ENCODE measurements at regions not wholly inside any gene's neighbourhood (a gene's known extent, or its start where the extent isn't known, plus 50 kb on each side); places are given as distances from the start of the nearest gene placed in this dataset.

DNA sequence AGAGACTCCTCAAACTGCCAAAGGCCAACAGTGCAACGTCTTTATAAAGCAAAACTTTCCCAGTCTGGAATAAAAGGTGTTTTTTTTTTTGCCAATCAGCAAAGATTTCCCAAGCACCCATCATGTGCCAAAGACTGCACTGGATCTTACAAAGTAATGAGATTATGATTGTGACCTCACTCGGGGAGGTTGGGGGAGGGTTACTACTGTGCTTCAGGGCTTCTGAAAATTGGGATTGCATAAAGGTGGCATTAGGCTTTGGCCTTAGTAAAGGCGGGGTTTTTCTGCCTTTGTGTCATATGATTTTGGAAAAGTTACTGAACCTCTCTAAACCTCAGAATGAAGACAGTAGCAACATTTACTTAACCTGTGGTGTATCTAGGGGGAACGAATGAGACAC is 233.8 kb downstream of the DACT1 start:
- Mint-ChIP-seq H3K9me3 (no peaks in the 10 kb centered on the region), H3K27ac (no peak overlapping the region), H3K4me3 (no peak overlapping the region), H3K36me3 (no peaks in the 10 kb centered on the region), H3K4me1 (no peaks in the 10 kb centered on the region), H3K27me3 (peaks cover 3% of the 10 kb centered on the region)
- no peak for DNase-seq

DNA sequence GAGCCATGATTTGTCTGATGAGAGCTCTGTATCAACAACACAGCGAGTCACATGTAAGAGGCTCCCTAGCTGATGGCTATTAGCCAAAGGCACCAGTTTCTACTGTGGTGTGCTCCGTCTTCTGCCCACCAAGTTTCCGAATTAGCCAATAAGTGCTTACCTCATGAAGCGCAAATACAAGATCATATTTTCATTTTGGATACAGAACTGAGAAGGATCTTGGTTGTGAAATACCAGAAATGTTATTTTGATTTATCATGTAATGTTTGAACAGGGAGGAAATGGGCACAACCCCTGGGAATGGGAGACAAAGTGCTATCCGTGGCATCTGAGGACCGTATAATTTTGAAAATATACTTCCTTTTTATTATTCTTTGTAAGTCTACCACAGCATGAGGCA is 234.3 kb downstream of the DACT1 start:
- DNase-seq: no peak
- Mint-ChIP-seq H3K9me3 (no peaks in the 10 kb centered on the region), H3K4me1 (no peaks in the 10 kb centered on the region), H3K4me3 (no peak overlapping the region), H3K27me3 (peaks cover 3% of the 10 kb centered on the region), H3K27ac (no peak overlapping the region), H3K36me3 (no peaks in the 10 kb centered on the region)

DNA sequence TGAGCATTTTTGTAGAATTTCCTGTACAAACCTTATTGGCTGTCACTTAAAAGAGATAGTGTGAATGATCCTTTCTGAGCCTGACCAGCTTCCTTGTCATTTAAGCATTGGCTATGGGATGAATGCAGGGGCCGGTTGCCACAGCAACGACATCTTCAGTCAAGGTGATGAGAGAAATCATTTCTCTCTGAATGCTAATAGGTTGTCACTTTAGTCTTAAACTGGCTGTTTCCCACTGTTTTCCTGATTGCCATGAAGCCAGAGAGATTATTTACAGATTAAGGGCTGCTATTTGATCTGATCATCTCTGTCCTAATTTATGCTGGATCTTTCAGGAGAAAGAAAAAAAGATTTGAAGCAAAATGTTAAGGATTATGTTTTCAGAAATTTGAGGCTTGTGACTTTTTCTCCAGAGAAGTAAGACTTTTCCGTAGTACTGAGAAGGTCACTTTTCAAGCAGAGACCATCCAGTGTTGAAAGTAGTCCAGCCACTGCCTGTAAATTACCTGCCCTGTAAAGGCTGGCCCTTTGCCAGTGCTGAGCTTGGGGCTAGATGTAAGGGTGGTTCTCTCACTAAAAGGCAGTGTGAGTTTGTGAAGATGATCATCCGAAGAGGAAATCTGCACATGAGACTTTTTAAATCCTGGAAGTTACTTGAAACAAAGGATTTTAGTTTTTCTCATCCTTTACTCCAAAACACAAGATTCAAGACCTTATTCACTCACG is 235.6 kb downstream of the DACT1 start:
- H3K27me3 Mint-ChIP-seq: peaks cover 2% of the 10 kb centered on the region
- no peak overlapping the region for H3K27ac Mint-ChIP-seq
- no peak overlapping the region for H3K4me3 Mint-ChIP-seq
- DNase-seq: no peak
- H3K9me3 Mint-ChIP-seq: no peaks in the 10 kb centered on the region
- H3K4me1 Mint-ChIP-seq: no peaks in the 10 kb centered on the region
- H3K36me3 Mint-ChIP-seq: no peaks in the 10 kb centered on the region

DNA sequence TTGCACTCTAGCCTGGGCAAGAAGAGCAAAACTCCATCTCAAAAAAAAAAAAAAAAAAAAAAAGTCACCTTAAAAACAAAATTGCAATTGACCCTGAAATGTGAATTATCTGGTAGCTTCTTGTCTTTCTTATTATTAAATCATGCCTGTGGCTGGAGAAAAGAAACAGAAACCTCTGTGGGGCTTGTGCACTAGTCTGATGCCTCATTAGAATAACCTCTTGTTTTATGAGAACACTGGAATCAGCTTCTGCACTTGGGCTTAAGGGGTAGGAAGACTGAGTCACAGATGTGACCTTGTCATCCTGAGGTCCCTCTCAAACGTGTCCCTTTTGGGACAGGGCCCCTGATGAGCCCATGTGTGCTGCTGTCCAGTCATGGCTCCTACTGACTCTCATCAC is 237.9 kb downstream of the DACT1 start:
- DNase-seq: no peak

DNA sequence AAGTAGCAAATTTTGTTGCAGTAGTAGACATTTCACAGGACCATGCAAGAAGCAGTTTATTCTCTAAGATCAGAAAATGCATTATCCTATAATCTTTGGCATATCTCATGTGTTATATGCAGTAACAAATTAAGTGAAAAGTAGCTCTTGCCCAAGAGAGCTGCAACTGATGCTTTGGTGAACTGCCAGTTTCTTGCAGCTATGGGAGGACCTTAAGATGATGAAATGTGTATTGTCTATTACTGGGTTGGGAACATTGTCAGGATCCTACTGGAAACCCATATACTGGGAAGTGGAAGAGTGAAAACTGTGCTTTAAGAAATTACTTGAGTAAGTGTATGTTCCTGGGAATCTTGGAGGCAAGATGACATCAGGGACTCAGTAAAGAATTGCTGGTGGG is 238.8 kb downstream of the DACT1 start:
- DNase-seq: no peak
- Mint-ChIP-seq H3K9me3 (no peaks in the 10 kb centered on the region), H3K4me1 (no peaks in the 10 kb centered on the region), H3K4me3 (no peak overlapping the region), H3K36me3 (no peaks in the 10 kb centered on the region), H3K27me3 (no peaks in the 10 kb centered on the region), H3K27ac (no peak overlapping the region)

More for the DNA sequence above, 237.9 kb downstream of the DACT1 start:
- Mint-ChIP-seq H3K4me3 (no peak overlapping the region), H3K36me3 (no peaks in the 10 kb centered on the region), H3K4me1 (no peaks in the 10 kb centered on the region), H3K9me3 (no peaks in the 10 kb centered on the region), H3K27ac (no peak overlapping the region), H3K27me3 (no peaks in the 10 kb centered on the region)

DNA sequence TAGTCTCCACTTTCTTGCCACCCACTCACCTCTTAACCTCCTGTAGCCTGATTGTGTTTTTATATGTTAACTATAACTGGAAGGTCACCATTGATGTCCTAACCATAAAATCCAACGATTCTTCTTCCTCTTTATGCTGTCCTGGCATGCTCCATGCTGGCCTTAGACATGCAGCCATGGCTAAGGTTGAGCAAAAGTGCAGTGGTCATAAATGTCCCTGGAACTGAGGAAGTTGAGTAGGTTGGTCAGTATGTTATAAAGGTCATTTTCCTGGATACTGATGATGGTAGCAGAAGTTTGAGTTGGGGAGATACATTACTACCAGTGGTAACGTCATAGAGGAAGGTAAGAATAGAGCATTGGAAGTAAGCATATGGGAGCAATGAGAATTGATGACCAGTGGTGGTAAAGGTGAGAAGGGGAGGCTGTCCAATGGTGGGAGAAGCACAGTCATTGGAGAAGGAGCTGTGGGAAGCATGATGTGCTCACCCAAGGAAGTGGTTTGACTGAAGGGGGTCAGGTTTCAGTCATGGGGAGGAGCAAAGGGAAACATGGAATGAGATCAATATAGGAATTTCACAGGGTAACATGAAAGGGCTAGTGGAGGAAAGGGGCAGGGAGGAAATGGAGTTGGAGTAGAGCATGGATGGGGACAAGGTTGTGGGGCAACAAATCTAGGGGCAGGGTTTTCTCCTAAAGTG is 240.8 kb downstream of the DACT1 start:
- no peaks in the 10 kb centered on the region for H3K36me3 Mint-ChIP-seq
- H3K27ac Mint-ChIP-seq: no peak overlapping the region
- no peaks in the 10 kb centered on the region for H3K9me3 Mint-ChIP-seq
- DNase-seq: no peak
- H3K4me3 Mint-ChIP-seq: no peak overlapping the region
- no peaks in the 10 kb centered on the region for H3K27me3 Mint-ChIP-seq
- H3K4me1 Mint-ChIP-seq: no peaks in the 10 kb centered on the region

DNA sequence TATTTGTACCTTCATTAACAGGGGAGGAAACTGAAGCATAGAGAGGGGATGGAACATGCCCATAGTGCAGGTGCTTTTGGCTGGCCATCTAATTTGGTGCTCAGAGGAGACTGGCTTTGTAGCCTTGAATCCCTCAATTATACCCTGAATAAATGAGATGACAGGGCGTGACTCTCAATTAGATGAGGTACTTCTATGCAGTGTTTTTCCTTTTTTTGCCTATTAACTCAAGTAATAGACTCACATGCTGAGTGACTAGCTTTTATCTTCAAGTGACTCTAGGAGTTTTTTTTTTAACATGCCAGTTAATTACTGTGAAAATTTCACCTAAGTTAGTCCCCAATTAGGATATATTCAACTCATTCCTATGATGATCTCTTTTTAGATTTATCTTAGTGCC is 243.7 kb downstream of the DACT1 start:
- Mint-ChIP-seq H3K9me3 (no peaks in the 10 kb centered on the region), H3K27ac (no peak overlapping the region), H3K36me3 (no peaks in the 10 kb centered on the region), H3K4me3 (no peak overlapping the region), H3K4me1 (no peaks in the 10 kb centered on the region), H3K27me3 (peaks cover 10% of the 10 kb centered on the region)
- no peak for DNase-seq

DNA sequence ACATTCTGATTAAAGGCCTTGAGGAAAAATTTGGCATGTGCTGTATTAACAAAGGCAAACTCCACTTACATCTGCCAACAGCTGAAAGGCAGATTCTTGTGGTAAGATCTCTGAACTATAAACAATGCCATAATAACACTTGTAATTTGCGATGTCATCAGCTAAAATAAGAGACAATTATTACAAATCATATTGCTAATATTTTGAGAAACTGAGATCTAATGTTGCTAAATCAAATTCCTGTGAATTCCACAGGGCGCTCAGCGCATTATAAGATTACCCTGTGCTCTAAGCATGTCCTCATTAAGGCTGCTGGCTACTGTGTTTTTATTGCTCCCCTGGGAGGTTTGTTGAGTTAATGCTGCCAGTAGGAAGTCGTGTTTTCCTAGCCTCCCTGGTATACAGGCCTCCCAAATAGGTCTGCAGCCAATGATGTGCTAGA is 244.8 kb downstream of the DACT1 start:
- Mint-ChIP-seq H3K4me3 (no peak overlapping the region), H3K27ac (no peak overlapping the region), H3K9me3 (no peaks in the 10 kb centered on the region), H3K36me3 (no peaks in the 10 kb centered on the region), H3K4me1 (no peaks in the 10 kb centered on the region), H3K27me3 (peaks cover 16% of the 10 kb centered on the region)
- DNase-seq: no peak

DNA sequence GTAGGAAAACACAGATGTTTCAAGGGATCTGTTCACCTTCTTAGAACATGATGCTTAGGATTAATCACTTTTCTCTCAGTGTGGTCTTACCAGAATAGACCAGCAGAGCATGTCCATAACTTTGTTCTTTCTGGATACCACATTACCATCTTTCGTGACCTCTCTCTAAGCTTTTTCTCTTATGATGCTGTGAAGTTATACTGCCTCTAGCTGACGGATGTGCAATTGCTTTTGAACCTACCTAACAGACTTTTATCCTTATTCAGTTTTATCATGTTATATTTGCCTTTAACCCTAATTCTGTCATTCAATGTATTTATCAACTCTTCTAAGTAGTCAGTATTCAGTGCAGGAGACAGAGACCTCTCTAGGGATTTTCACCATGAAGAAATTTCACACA is 246.7 kb downstream of the DACT1 start:
- Mint-ChIP-seq H3K4me3 (no peak overlapping the region), H3K27ac (no peak overlapping the region), H3K4me1 (no peaks in the 10 kb centered on the region), H3K9me3 (no peaks in the 10 kb centered on the region), H3K36me3 (no peaks in the 10 kb centered on the region), H3K27me3 (peaks cover 16% of the 10 kb centered on the region)
- DNase-seq: no peak

DNA sequence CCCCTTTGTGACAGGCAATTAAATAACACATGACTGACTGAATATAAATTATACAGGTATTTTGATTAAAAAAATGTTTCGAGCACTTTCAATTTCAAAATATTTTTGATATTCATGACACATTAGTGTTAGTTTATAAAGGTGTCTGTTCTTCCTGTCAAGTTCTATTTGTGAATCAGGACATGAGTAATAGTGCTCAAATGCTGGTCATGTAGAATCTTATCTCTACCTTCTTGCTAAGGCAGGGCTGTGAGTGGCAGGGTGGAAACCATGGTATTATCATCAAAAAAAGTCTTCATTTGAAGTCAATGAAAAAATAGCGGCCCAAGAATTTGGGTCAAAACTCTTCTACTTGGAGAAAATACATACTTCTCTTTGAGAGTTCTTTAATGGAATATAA is 250.2 kb downstream of the DACT1 start:
- H3K9me3 Mint-ChIP-seq: no peaks in the 10 kb centered on the region
- H3K36me3 Mint-ChIP-seq: no peaks in the 10 kb centered on the region
- no peak for DNase-seq
- peaks cover 16% of the 10 kb centered on the region for H3K27me3 Mint-ChIP-seq
- H3K27ac Mint-ChIP-seq: no peak overlapping the region
- no peak overlapping the region for H3K4me3 Mint-ChIP-seq
- no peaks in the 10 kb centered on the region for H3K4me1 Mint-ChIP-seq

DNA sequence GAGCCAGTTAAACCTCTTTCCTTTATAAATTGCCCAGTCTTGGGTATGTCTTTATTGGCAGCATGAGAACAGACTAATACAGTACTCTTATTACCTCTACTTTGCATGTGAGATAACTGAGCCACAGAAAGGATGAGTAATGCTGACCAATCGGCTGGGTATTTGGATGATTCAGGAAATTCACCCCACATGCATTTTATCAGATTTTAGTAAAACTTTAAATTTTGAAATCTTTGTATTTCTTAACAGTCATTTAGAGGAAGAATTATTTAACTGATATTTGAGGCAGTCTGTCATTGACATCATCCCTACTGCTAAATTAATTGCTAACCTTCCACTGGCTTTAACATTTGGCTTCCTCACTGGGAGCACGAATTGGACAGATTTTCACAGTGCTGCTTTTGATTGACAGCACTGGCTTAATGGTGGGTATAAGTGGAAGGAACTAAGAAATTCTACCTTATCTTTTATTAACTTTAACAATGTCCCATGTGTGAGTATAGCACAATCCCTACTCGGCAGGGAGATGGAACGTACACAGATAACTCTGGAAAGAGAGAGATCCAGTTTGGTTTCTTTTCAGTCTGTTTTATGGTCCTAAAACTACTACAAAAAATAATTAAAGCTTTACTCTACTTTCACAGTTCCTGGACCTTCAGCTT is 261.0 kb downstream of the DACT1 start:
- Mint-ChIP-seq H3K27me3 (peaks cover 19% of the 10 kb centered on the region), H3K36me3 (no peaks in the 10 kb centered on the region), H3K9me3 (no peaks in the 10 kb centered on the region), H3K4me1 (no peaks in the 10 kb centered on the region), H3K4me3 (no peak overlapping the region), H3K27ac (no peak overlapping the region)
- no peak for DNase-seq

DNA sequence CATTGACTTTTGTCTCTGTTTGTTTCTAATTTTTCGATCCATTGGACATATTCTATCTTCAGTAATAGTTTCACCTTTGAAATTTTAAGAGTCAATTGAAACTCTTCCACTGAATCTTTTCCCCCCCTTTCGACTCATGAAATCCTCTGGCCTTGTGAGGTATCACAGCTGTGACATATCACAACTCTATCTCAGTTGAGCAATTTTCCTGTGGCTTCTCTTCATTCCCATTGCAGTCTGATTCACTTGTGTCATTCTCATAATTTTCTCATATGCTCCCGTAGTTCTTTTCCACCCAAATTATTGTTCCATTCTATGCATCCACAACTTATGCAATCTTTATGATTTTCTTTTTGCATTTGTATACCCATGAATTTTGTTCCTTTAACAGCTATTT is 261.6 kb downstream of the DACT1 start:
- Mint-ChIP-seq H3K27ac (no peak overlapping the region), H3K4me3 (no peak overlapping the region)
- no peak for DNase-seq

DNA sequence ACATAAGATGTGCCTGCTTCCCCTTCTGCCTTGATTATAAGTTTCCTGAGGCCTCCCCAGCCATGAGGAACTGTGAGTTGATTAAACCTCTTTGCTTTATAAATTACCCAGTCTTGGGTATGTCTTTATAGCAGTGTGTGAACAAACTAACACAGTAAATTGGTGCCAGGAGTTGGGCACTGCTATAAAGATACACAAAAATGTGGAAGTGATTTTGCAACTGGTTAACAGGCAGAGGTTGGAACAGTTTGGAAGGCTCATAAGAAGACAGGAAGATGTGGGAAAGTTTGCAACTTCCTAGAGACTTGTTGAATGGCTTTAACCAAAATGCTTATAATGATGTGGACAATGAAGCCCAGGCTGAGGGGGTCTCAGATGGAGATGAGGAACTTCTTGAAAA is 264.1 kb downstream of the DACT1 start:
- Mint-ChIP-seq H3K27ac (no peak overlapping the region), H3K4me3 (no peak overlapping the region), H3K36me3 (no peaks in the 10 kb centered on the region), H3K4me1 (no peaks in the 10 kb centered on the region), H3K9me3 (no peaks in the 10 kb centered on the region), H3K27me3 (peaks cover 10% of the 10 kb centered on the region)
- no peak for DNase-seq

More for the DNA sequence above, 261.6 kb downstream of the DACT1 start:
- H3K27me3 Mint-ChIP-seq: peaks cover 19% of the 10 kb centered on the region
- no peaks in the 10 kb centered on the region for H3K9me3 Mint-ChIP-seq
- H3K36me3 Mint-ChIP-seq: no peaks in the 10 kb centered on the region
- no peaks in the 10 kb centered on the region for H3K4me1 Mint-ChIP-seq

DNA sequence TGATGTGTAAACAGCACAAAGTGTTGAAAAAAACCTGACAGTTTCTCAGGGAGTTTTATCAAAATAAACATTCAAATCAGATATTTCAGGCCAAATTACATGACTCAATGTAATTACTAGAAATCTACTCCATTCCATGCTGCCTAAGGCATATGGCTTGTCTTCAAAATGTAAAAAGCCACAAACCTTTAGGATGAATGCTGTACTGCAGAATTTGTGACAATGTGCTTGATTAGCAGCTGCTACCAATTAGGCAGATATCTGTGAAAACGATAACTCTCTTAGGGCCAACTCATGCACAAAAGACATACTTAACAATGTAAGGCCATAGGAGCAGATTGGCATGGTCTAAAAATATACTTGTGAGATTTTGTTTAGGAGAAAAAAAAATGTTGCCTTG is 267.0 kb downstream of the DACT1 start:
- no peak overlapping the region for H3K27ac Mint-ChIP-seq
- no peak overlapping the region for H3K4me3 Mint-ChIP-seq
- H3K9me3 Mint-ChIP-seq: no peaks in the 10 kb centered on the region
- no peak for DNase-seq
- no peaks in the 10 kb centered on the region for H3K4me1 Mint-ChIP-seq
- peaks cover 10% of the 10 kb centered on the region for H3K27me3 Mint-ChIP-seq
- no peaks in the 10 kb centered on the region for H3K36me3 Mint-ChIP-seq

DNA sequence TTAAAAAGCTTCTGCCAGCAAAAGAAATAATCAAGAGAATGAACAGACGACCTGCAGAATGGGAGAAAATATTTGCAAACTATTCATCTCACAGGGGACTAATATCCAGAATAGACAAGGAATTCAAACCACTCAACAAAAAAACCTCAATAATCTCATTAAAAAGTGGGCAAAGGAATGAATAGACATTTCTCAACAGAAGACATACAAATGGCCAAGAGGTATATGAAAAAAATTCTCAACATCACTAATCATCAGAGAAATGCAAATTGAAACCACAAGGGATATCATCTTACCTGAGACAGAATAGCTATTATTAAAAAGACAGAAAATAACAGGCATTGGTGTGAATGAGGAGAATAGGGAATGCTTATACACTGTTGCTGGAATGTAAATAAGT is 270.0 kb downstream of the DACT1 start:
- Mint-ChIP-seq H3K4me3 (no peak overlapping the region), H3K36me3 (no peaks in the 10 kb centered on the region), H3K4me1 (no peaks in the 10 kb centered on the region), H3K27me3 (peaks cover 4% of the 10 kb centered on the region), H3K27ac (no peak overlapping the region), H3K9me3 (no peaks in the 10 kb centered on the region)
- no peak for DNase-seq

DNA sequence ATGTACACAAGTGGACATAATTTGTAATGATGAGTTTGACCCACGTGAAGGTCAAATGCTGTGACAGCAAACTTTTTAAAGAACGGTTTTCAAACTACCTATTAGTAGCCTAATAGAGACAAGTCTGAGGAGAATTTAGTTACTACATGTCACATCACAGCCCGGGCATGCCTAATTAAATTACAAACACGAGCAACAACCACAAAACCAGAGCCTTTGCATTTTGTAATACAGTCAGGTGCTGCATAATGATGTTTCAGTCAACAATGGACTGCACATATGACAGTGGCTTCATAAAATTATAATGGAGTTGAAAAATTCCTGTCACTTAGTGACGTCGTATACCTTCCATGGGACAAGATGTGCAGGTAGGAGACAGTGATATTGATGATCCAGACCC is 274.5 kb downstream of the DACT1 start:
- no peak overlapping the region for H3K27ac Mint-ChIP-seq
- no peak for DNase-seq
- no peaks in the 10 kb centered on the region for H3K36me3 Mint-ChIP-seq
- no peak overlapping the region for H3K4me3 Mint-ChIP-seq
- no peaks in the 10 kb centered on the region for H3K9me3 Mint-ChIP-seq
- peaks cover 4% of the 10 kb centered on the region for H3K27me3 Mint-ChIP-seq
- H3K4me1 Mint-ChIP-seq: no peaks in the 10 kb centered on the region
